ENCODE measurements at regions not wholly inside any gene's neighbourhood (a gene's known extent, or its start where the extent isn't known, plus 50 kb on each side); places are given as distances from the start of the nearest gene placed in this dataset.
A peak's percentile ranks its signal among the peaks of the same experiment; 100 is the strongest.

- H3K27ac ChIP-seq = no peak overlapping the region
- DNase-seq = no peak
- in situ Hi-C loops (cut with HindIII; ENCODE audit: low pct_ligation_motif_present, low sequenced_read_pairs) = no loop called here
- H3K27me3 ChIP-seq (replicated peaks) = no peaks in the 10 kb centered on the region
- TF ChIP-seq CTCF (IDR thresholded peaks at IDR 0.05; ENCODE audit: low read depth, low read length, missing control alignments) = no peak
- H3K4me3 ChIP-seq (ENCODE audit: low read depth, low read length) = no peak overlapping the region
- H3K36me3 ChIP-seq (replicated peaks) = no peaks in the 10 kb centered on the region
These were observed 100.5 kb downstream of the AASDH start for GRCh38 chr4:56286763-56287162.

GRCh38 chr4:56283375-56283774 is 103.9 kb downstream of the AASDH start:
- no peaks in the 10 kb centered on the region for H3K36me3 ChIP-seq (replicated peaks)
- no peak overlapping the region for H3K4me3 ChIP-seq (ENCODE audit: low read depth, low read length)
- DNase-seq = no peak
- no peak for TF ChIP-seq CTCF (IDR thresholded peaks at IDR 0.05; ENCODE audit: low read depth, low read length, missing control alignments)
- H3K27me3 ChIP-seq (replicated peaks) = no peaks in the 10 kb centered on the region
- in situ Hi-C loops (cut with HindIII; ENCODE audit: low pct_ligation_motif_present, low sequenced_read_pairs) = no loop called here
- H3K27ac ChIP-seq = no peak overlapping the region

GRCh38 chr4:56282004-56282403 is 105.3 kb downstream of the AASDH start:
- in situ Hi-C loops (cut with HindIII; ENCODE audit: low pct_ligation_motif_present, low sequenced_read_pairs) = no loop called here
- Histone ChIP-seq H3K36me3 (replicated peaks) (no peaks in the 10 kb centered on the region), H3K27me3 (replicated peaks) (no peaks in the 10 kb centered on the region), H3K4me3 (ENCODE audit: low read depth, low read length) (no peak overlapping the region), H3K27ac (no peak overlapping the region)
- TF ChIP-seq CTCF (IDR thresholded peaks at IDR 0.05; ENCODE audit: low read depth, low read length, missing control alignments) = no peak
- DNase-seq = no peak

- DNase-seq = peak; percentile 22
- Histone ChIP-seq H3K36me3 (replicated peaks) (no peaks in the 10 kb centered on the region), H3K4me3 (ENCODE audit: low read depth, low read length) (no peak overlapping the region), H3K27ac (no peak overlapping the region), H3K27me3 (replicated peaks) (no peaks in the 10 kb centered on the region)
- in situ Hi-C loops (cut with HindIII; ENCODE audit: low pct_ligation_motif_present, low sequenced_read_pairs) = no loop called here
- no peak for TF ChIP-seq CTCF (IDR thresholded peaks at IDR 0.05; ENCODE audit: low read depth, low read length, missing control alignments)
These were observed 110.7 kb downstream of the AASDH start for GRCh38 chr4:56276547-56276946.

GRCh38 chr4:56273391-56273790 is 113.9 kb downstream of the AASDH start:
- H3K27ac ChIP-seq = no peak overlapping the region
- no peaks in the 10 kb centered on the region for H3K27me3 ChIP-seq (replicated peaks)
- H3K4me3 ChIP-seq (ENCODE audit: low read depth, low read length) = no peak overlapping the region
- no peak for DNase-seq
- no peaks in the 10 kb centered on the region for H3K36me3 ChIP-seq (replicated peaks)
- in situ Hi-C loops (cut with HindIII; ENCODE audit: low pct_ligation_motif_present, low sequenced_read_pairs) = no loop called here
- no peak for TF ChIP-seq CTCF (IDR thresholded peaks at IDR 0.05; ENCODE audit: low read depth, low read length, missing control alignments)

- no peak overlapping the region for H3K4me3 ChIP-seq (ENCODE audit: low read depth, low read length)
- in situ Hi-C loops (cut with HindIII; ENCODE audit: low pct_ligation_motif_present, low sequenced_read_pairs) = no loop called here
- H3K27ac ChIP-seq = no peak overlapping the region
- no peak for TF ChIP-seq CTCF (IDR thresholded peaks at IDR 0.05; ENCODE audit: low read depth, low read length, missing control alignments)
- no peak for DNase-seq
- H3K36me3 ChIP-seq (replicated peaks) = no peaks in the 10 kb centered on the region
- no peaks in the 10 kb centered on the region for H3K27me3 ChIP-seq (replicated peaks)
These were observed 114.4 kb downstream of the AASDH start for GRCh38 chr4:56272927-56273326.

Data from brain microvascular endothelial cell (primary cell).